Neuron (in vitro differentiated cells): ENCODE measurements at regions not wholly inside any gene's neighbourhood (a gene's known extent, or its start where the extent isn't known, plus 50 kb on each side); places are given as distances from the start of the nearest gene placed in this dataset.
"Not testable (repeated sequence)": the region's sequence is repeated elsewhere in the genome, so short reads cannot be mapped to it uniquely, and the experiment has no call there.

Source experiments
- H2AFZ ChIP-seq: one replicate; pipeline ENCODE4 v1.6.1; 2013; ENCODE audit warnings: low read depth, mild to moderate bottlenecking, inconsistent platforms, low read length, moderate library complexity
- H3K27me3 ChIP-seq: one replicate; pipeline ENCODE4 v1.6.1; 2013; ENCODE audit warnings: low read length; ENCODE audit not compliant: insufficient read depth
- H3K36me3 ChIP-seq: one replicate; pipeline ENCODE4 v1.6.1; 2013; ENCODE audit warnings: low read length; ENCODE audit not compliant: insufficient read depth
- H3K4me1 ChIP-seq: one replicate; pipeline ENCODE4 v1.6.1; 2013; ENCODE audit warnings: low read length; ENCODE audit not compliant: insufficient read depth
- H3K4me3 ChIP-seq: 2 replicates; pipeline ENCODE4 v1.5.1; 2013; ENCODE audit warnings: mild to moderate bottlenecking, low read length, moderate library complexity
- H3K9me3 ChIP-seq: one replicate; pipeline ENCODE4 v1.6.1; 2013; ENCODE audit warnings: low read length

DNA sequence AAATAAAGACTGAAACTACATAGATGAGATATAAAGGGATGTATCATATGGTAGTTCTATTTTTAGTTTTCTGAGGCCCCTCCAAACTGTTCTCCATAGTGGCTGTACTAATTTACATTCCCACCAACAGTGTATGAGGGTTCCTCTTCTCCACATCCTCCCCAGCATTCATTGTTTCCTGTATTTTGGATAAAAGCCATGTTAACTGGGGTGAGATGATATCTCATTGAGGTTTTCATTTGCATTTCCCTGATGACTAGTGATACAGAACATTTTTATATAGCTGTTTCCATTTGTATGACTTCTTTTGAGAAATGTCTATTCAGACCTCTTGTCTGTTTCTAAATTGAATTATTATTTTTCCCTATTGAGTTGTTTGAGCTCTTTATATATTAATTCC, 229.3 kb downstream of the RFPL4B start:
- no peaks in the 10 kb centered on the region for H3K36me3 ChIP-seq
- no peak overlapping the region for H3K4me3 ChIP-seq
- no peak overlapping the region for H2AFZ ChIP-seq
- H3K4me1 ChIP-seq, result no peaks in the 10 kb centered on the region
- H3K9me3 ChIP-seq, result no peaks in the 10 kb centered on the region
- H3K27me3 ChIP-seq, result no peaks in the 10 kb centered on the region

DNA sequence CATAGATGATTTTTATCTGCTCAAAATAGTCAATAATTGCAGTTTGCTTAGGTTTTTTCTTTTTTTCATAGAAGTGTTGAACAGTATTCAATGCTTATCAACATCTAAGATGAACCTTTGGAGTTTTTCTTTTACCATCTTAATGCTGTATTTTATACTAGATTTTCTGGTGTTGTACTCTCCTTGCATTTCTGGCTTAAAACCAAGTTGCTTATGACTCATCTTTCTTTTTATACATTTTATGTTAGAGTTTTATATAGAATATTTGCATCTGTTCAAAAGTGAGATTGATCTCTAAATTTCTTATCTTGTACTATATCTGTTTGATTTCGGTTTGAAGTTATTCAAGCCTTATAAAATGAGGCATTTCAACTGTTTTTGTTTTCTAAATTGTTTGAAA, 232.5 kb downstream of the RFPL4B start:
- H3K27me3 ChIP-seq, result no peaks in the 10 kb centered on the region
- H3K4me1 ChIP-seq, result no peaks in the 10 kb centered on the region
- no peaks in the 10 kb centered on the region for H3K36me3 ChIP-seq
- H2AFZ ChIP-seq, result no peak overlapping the region
- H3K9me3 ChIP-seq, result no peaks in the 10 kb centered on the region
- H3K4me3 ChIP-seq, result no peak overlapping the region

DNA sequence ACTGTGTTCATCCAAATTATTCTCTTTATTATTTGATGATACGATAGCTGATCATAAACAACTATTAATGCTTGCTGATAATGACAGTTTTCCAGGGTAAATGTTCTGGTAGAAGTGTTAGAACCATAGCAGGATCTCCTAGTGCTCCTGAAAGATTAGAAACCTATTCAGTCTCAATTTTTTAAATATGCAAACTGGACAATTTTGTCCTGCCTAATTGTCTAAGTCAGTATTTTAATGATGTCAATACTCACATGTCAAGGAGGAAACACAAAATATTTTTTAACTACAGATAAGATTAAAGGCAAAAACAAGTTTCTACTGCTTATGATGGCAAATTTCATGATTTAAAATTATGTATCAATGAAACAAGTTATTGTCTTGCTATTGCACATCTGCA, 233.9 kb downstream of the RFPL4B start:
- no peaks in the 10 kb centered on the region for H3K36me3 ChIP-seq
- no peak overlapping the region for H2AFZ ChIP-seq
- H3K4me3 ChIP-seq, result no peak overlapping the region
- no peaks in the 10 kb centered on the region for H3K4me1 ChIP-seq
- no peaks in the 10 kb centered on the region for H3K9me3 ChIP-seq
- no peaks in the 10 kb centered on the region for H3K27me3 ChIP-seq

DNA sequence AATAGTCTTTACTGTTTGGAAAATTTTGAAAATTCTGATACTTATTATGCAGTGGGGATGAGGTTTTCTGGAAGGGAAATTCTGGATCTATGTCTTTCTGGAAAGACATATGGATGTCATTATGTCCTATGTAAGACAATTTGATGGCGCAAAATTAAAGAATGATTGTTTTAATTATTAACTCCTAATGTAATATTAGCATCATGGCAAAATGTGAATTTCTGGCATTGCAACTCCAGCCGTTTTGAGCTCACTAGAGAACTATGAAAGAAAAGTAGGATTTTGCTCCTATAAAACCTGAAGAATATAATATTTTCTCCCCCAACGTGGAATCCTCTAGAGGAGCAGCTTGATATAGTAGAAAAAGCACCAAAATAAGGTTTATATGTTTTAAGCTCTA, 243.2 kb downstream of the RFPL4B start:
- Histone ChIP-seq H2AFZ (no peak overlapping the region), H3K27me3 (no peaks in the 10 kb centered on the region), H3K4me1 (no peaks in the 10 kb centered on the region), H3K4me3 (no peak overlapping the region), H3K36me3 (no peaks in the 10 kb centered on the region), H3K9me3 (peaks cover 9% of the 10 kb centered on the region)

DNA sequence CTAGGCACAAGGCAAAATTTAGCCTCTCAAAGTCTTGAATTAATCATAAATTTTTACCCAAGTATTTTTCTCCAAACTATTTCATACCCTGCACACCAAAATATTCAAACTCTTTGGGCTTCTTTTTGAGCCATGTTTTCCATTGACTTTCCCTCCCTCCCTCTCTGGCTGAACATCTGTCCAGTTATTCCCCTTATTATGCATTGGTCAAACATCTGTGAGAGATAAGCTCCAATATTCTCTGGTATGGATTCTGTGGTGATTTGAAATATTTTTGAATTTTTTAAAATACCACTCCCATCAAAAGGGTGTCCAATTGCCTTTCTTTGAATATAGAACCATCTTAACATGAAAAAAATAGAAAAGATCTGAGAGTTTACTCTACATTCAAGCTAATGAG, 244.2 kb downstream of the RFPL4B start:
- no peak overlapping the region for H3K4me3 ChIP-seq
- H3K36me3 ChIP-seq, result no peaks in the 10 kb centered on the region
- no peak overlapping the region for H2AFZ ChIP-seq
- H3K9me3 ChIP-seq, result peaks cover 13% of the 10 kb centered on the region
- no peaks in the 10 kb centered on the region for H3K4me1 ChIP-seq
- H3K27me3 ChIP-seq, result no peaks in the 10 kb centered on the region

DNA sequence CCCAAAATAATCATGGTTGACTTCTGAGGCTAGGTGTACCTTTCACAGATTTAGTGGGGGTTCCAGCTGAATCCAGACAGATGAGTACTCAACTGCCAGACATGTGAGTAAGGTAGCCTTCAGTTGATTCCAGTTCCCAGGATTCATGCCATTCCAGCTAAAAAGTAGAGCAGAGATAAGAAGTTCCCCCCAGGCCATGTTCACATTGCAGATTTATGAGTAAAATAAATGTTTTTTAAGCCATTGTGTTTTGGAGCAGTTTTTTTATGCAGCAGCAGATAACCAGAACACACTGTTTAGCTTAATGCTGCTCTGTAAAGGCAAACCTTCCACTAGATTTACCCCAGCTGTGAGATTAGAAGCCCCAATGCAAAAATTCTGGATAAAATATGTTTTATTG, 245.0 kb downstream of the RFPL4B start:
- no peak overlapping the region for H3K4me3 ChIP-seq
- peaks cover 13% of the 10 kb centered on the region for H3K9me3 ChIP-seq
- H3K27me3 ChIP-seq, result no peaks in the 10 kb centered on the region
- no peak overlapping the region for H2AFZ ChIP-seq
- H3K36me3 ChIP-seq, result no peaks in the 10 kb centered on the region
- H3K4me1 ChIP-seq, result no peaks in the 10 kb centered on the region

DNA sequence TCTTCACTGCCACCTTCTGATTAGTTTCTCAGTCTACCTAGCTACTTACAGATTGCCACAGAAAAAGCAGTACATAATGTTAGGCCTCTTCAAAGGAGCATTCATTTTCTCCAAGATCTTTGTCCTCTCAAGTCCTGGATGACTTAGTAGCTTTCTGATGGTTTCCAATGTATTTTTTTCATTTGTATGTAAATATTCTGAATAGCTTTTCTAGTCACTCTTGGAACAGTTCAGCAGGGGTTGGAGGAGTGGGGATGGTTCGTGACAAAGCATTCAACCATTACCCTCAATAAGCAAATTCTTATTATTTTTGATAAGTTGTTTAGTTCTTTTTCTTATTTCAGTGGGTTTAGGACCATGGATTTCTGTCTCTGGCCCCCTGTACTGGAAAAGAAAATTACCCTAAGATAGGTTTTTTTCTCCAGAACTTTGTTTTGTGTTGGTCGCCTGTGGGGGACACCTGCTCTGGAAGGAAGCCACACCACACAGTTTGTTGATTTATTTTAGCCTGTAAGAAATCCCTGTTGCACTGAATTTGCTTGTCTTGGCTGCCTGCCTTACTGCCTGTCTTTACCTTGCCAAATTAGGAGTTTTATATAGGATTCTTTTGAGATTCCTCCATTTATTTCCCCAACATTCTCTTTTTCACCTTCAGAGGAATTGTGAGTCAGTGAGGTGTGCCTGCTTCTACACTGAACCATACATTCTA, 247.9 kb downstream of the RFPL4B start:
- H3K4me1 ChIP-seq, result peaks cover 2% of the 10 kb centered on the region
- H3K9me3 ChIP-seq, result peaks cover 13% of the 10 kb centered on the region
- no peaks in the 10 kb centered on the region for H3K36me3 ChIP-seq
- H2AFZ ChIP-seq, result no peak overlapping the region
- no peaks in the 10 kb centered on the region for H3K27me3 ChIP-seq
- H3K4me3 ChIP-seq, result no peak overlapping the region

DNA sequence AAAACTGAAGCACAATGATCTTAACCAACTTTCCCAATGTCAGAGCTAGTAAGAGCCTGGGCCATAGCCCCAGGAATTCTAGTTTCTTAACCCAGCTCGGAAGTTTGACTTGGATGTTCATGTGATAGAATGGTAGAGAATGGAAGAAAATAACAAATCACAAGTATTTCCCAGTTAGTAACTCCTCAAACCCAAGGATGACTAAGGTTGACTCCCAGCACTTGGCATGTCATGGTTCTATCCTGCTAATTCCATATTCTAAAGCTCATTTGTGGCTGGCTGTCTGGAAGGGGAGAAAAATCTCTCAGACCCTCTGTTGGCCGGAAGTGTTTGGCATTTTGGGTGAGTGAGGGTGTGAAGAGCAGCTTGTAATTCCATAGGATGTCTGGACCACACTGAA, 248.7 kb downstream of the RFPL4B start:
- Histone ChIP-seq H3K4me1 (peaks cover 3% of the 10 kb centered on the region), H3K9me3 (peaks cover 13% of the 10 kb centered on the region), H3K27me3 (no peaks in the 10 kb centered on the region), H3K4me3 (no peak overlapping the region), H3K36me3 (no peaks in the 10 kb centered on the region), H2AFZ (no peak overlapping the region)

DNA sequence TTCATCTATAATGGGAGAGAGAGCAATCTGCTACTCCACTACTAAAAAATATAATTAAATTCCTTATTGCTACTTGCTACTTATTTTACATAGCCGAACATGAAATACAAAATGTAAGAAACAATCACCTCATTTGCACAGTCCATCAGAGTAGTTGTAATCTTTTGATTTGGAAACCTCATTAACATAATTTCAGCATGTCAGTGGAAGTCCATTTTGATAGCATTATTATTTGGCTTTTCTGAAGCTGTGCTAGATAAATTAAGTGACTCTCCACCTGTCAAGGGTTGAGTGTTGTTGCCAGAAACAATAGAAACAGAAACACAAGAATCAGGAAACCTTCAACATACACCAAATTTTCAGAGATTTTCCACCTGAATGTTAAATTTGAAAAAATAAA, 250.0 kb downstream of the RFPL4B start:
- no peak overlapping the region for H3K4me3 ChIP-seq

DNA sequence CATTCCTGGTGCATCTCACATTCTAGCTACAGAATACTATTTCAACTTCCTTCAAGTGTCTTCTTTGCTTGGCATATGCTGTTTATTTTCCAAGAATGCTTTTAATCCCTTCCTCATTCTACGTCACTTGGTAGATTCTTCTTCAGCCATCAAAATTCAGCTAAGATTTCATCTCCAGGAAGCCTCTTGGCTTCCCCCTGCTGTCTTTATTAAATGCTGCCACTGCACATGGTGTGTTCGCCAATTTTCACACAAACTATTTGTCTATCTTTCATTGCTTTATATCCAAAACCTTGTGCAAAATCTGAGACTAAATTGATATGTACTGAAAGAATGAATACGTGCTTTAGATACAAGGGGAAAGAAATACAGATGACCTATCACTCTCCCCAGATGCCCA, 253.0 kb downstream of the RFPL4B start:
- peaks cover 7% of the 10 kb centered on the region for H3K9me3 ChIP-seq
- H2AFZ ChIP-seq, result no peak overlapping the region
- H3K27me3 ChIP-seq, result no peaks in the 10 kb centered on the region
- H3K4me1 ChIP-seq, result peaks cover 3% of the 10 kb centered on the region
- H3K36me3 ChIP-seq, result no peaks in the 10 kb centered on the region
- no peak overlapping the region for H3K4me3 ChIP-seq

More for the DNA sequence above, 250.0 kb downstream of the RFPL4B start:
- Histone ChIP-seq H2AFZ (no peak overlapping the region), H3K4me1 (peaks cover 3% of the 10 kb centered on the region), H3K9me3 (peaks cover 17% of the 10 kb centered on the region), H3K27me3 (no peaks in the 10 kb centered on the region), H3K36me3 (no peaks in the 10 kb centered on the region)

DNA sequence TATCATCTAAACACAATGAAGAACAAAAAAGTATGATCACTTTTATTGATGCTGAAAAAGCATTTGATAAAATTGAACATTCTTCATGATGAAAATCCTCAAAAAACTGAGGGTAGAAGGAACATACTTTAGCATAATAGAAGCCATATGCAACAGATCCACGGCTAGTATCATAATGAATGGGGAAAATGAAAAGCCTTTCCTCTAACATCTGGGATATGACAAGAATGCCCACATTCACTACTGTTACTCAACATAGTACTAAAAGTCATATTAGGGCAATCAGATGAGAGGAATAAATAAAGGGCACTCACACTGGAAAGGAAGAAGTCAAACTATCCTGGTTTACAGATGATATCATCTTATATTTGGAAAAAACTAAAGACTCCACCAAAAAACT, 256.6 kb downstream of the RFPL4B start:
- Histone ChIP-seq H3K9me3 (peaks cover 6% of the 10 kb centered on the region), H2AFZ (no peak overlapping the region), H3K36me3 (no peaks in the 10 kb centered on the region), H3K4me3 (no peak overlapping the region), H3K27me3 (no peaks in the 10 kb centered on the region), H3K4me1 (peaks cover 5% of the 10 kb centered on the region)

DNA sequence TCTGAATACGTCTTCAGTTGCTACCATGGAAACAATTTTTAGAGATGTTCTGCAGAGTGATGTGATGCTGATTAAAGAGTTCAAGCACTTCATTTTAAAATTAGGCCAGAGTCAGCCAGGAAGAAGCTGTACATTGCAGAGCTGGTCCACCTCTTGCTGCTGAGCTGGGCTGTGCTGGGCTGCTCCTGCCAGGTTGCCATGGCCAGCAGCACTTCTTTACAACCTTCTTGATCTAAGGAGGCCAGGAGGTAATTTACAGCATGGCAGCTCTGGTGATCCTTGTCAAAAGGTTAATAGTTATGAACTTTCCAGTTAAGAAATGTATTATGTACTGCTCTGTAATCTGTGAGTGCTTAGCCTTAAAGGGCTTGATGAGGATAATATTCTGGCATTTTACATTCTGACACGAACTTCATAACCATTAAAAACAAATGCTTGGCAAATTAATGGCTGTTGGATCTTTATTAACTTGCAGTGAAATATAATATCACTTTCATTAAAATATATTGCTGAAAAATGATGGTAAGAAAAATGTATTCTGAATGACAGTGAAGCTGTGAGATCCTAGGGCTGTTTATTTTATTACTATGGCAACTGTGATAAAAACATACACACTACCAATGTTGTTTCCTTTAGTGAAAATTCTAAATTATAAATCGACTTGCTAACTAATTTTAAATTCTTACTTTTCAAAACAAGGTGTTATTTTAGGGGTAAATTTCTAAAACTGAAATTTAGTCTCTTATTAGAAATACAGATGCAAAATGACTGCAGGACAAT, 259.7 kb downstream of the RFPL4B start:
- no peak overlapping the region for H2AFZ ChIP-seq
- H3K27me3 ChIP-seq, result no peaks in the 10 kb centered on the region
- H3K9me3 ChIP-seq, result peaks cover 13% of the 10 kb centered on the region
- peaks cover 2% of the 10 kb centered on the region for H3K4me1 ChIP-seq
- H3K36me3 ChIP-seq, result no peaks in the 10 kb centered on the region
- H3K4me3 ChIP-seq, result no peak overlapping the region

DNA sequence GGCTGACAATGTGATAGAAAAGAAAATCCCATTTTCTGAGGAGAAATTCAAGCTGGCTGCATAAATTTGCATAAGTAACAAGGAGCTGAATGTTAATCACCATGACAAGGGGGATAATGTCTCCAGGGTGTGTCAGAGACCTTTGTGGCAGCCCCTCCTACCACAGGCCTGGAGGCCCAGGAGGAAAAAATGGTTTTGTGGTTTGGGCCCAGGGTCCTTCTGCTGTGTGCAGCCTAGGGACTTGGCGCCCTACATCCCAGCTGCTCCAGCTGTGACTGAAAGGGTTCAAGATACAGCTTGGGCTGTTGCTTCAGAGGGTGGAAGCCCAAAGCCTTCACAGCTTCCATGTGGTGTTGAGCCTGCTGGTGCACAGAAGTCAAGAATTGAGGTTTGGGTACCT, 261.8 kb downstream of the RFPL4B start:
- peaks cover 12% of the 10 kb centered on the region for H3K9me3 ChIP-seq
- H3K27me3 ChIP-seq, H3K36me3 ChIP-seq, H3K4me1 ChIP-seq, H3K4me3 ChIP-seq, H2AFZ ChIP-seq: not testable (repeated sequence)
